Right atrium auricular region (tissue), 2 donors: ENCODE measurements at regions not wholly inside any gene's neighbourhood (a gene's known extent, or its start where the extent isn't known, plus 50 kb on each side); places are given as distances from the start of the nearest gene placed in this dataset.

ENCODE experiments used
- DNase-seq: peaks from one replicate; pipeline ENCODE4 v3.0.0-alpha.2; 2019; ENCODE audit warnings: low spot score
- H3K27ac ChIP-seq, 2 donors: fragments of 200-600 bp; sonication (generic); 1 replicate in 1 of 2; 2 replicates in 1 of 2; pipeline ENCODE4 v1.5.1; 2016 to 2019
- H3K27me3 ChIP-seq, 2 donors: fragments of 200-600 bp; sonication (generic); one replicate each; pipeline versions ENCODE4 v1.5.1 to v1.6.0; 2017 to 2019
- H3K36me3 ChIP-seq: fragments of 200-600 bp; sonication (generic); one replicate; pipeline ENCODE4 v1.5.1; 2016
- H3K4me1 ChIP-seq, 2 donors: fragments of 200-600 bp; sonication (generic); one replicate each; pipeline versions ENCODE4 v1.5.1 to v1.6.0; 2017 to 2019
- H3K4me3 ChIP-seq, 2 donors: fragments of 200-600 bp; sonication (generic); 1 replicate in 1 of 2; 2 replicates in 1 of 2; pipeline ENCODE4 v1.5.1; 2017 to 2019; ENCODE audit warnings: mild to moderate bottlenecking in 1 of 2, moderate library complexity in 1 of 2
- H3K9me3 ChIP-seq, 2 donors: fragments of 200-600 bp; sonication (generic); one replicate each; pipeline ENCODE4 v1.5.1; 2019
- CTCF ChIP-seq, 2 donors: fragments of 200-600 bp; sonication (generic); IDR thresholded peaks; one replicate each; pipeline ENCODE4 v1.5.1; 2019; ENCODE audit warnings: antibody characterized with exemption in 2 of 2

- H3K4me1 ChIP-seq: no peaks in the 10 kb centered on the region
- DNase-seq: no peak
- no peaks in the 10 kb centered on the region for H3K9me3 ChIP-seq
- no peaks in the 10 kb centered on the region for H3K27me3 ChIP-seq
- H3K4me3 ChIP-seq: no peak overlapping the region
- no peak overlapping the region for H3K27ac ChIP-seq
- H3K36me3 ChIP-seq: no peaks in the 10 kb centered on the region
- no peak for TF ChIP-seq CTCF (IDR thresholded peaks at IDR 0.05)
Observed at GRCh38 chr15:39363761-39364586, 216.9 kb upstream of the THBS1 start.

GRCh38 chr15:39364721-39365120 lies 216.2 kb upstream of the THBS1 start:
- Histone ChIP-seq H3K36me3 (no peaks in the 10 kb centered on the region), H3K9me3 (no peaks in the 10 kb centered on the region), H3K4me1 (no peaks in the 10 kb centered on the region), H3K27me3 (no peaks in the 10 kb centered on the region), H3K27ac (no peak overlapping the region), H3K4me3 (no peak overlapping the region)
- no peak for DNase-seq
- TF ChIP-seq CTCF (IDR thresholded peaks at IDR 0.05): no peak

GRCh38 chr15:39365161-39365560 lies 215.7 kb upstream of the THBS1 start:
- TF ChIP-seq CTCF (IDR thresholded peaks at IDR 0.05): no peak
- H3K27ac ChIP-seq: no peak overlapping the region
- no peak for DNase-seq
- no peaks in the 10 kb centered on the region for H3K36me3 ChIP-seq
- no peaks in the 10 kb centered on the region for H3K4me1 ChIP-seq
- H3K9me3 ChIP-seq: no peaks in the 10 kb centered on the region
- no peaks in the 10 kb centered on the region for H3K27me3 ChIP-seq
- H3K4me3 ChIP-seq: no peak overlapping the region

GRCh38 chr15:39365873-39366272 lies 215.0 kb upstream of the THBS1 start:
- H3K27ac ChIP-seq: no peak overlapping the region
- no peaks in the 10 kb centered on the region for H3K27me3 ChIP-seq
- TF ChIP-seq CTCF (IDR thresholded peaks at IDR 0.05): no peak
- H3K4me1 ChIP-seq: no peaks in the 10 kb centered on the region
- H3K36me3 ChIP-seq: no peaks in the 10 kb centered on the region
- no peaks in the 10 kb centered on the region for H3K9me3 ChIP-seq
- no peak for DNase-seq
- no peak overlapping the region for H3K4me3 ChIP-seq

- no peak overlapping the region for H3K4me3 ChIP-seq
- no peaks in the 10 kb centered on the region for H3K36me3 ChIP-seq
- H3K27ac ChIP-seq: no peak overlapping the region
- H3K4me1 ChIP-seq: no peaks in the 10 kb centered on the region
- H3K27me3 ChIP-seq: no peaks in the 10 kb centered on the region
- peaks cover 6 to 11% of the 10 kb centered on the region in 2 donors for H3K9me3 ChIP-seq
- TF ChIP-seq CTCF (IDR thresholded peaks at IDR 0.05): no peak
- no peak for DNase-seq
Observed at GRCh38 chr15:39367596-39367995, 213.3 kb upstream of the THBS1 start.

GRCh38 chr15:39369768-39370167 lies 211.1 kb upstream of the THBS1 start:
- Histone ChIP-seq H3K27ac (no peak overlapping the region), H3K4me3 (no peak overlapping the region), H3K27me3 (no peaks in the 10 kb centered on the region), H3K4me1 (no peaks in the 10 kb centered on the region), H3K36me3 (no peaks in the 10 kb centered on the region), H3K9me3 (peaks cover 6 to 11% of the 10 kb centered on the region in 2 donors)
- DNase-seq: no peak
- no peak for TF ChIP-seq CTCF (IDR thresholded peaks at IDR 0.05)
